ENCODE measurements at regions not wholly inside any gene's neighbourhood (a gene's known extent, or its start where the extent isn't known, plus 50 kb on each side); places are given as distances from the start of the nearest gene placed in this dataset.

GRCh38 chr1:68331117-68331865, 99.0 kb upstream of the WLS start:
- DNase-seq: no peak

- DNase-seq: no peak
Measured at GRCh38 chr1:68330391-68330790, 98.1 kb upstream of the WLS start.

DNA sequence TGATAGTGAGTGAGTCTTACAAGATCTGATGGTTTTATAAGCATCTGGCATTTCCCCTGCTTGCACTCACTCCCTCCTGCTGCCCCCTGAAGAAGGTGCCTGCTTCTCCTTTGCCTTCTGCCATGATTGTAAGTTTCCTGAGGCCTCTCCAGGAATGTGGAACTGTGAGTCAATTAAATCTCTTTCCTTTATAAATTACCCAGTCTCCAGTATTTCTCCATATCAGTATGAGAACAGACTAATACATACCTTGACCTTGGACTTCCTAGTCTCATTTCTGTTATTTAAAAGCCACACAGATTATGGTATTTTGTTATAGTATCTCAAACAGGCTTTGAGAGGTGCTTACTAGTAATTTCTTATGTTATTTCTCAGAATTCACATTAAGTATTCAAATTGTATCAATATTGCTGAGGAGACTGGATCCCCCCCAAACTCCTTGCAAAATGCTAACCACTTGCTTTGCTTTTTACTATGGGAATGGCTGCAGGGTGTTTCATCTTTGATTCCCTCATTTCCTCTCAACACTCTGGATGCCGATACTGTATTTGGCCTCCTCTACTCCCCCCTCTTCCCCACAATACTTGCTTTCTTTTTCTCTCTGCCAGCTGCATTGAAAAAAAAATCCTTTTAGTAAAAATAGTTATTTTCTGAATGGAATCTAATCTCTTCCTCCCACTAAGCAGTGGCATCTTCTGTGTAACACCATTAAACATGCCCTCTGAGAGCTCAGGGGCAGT, 96.9 kb upstream of the WLS start:
- no peak for DNase-seq

GRCh38 chr1:68328490-68328889, 96.2 kb upstream of the WLS start:
- DNase-seq: no peak

- no peak for DNase-seq
Measured at GRCh38 chr1:68327414-68327813, 95.1 kb upstream of the WLS start.

GRCh38 chr1:68326481-68326880, 94.2 kb upstream of the WLS start:
- no peak for DNase-seq

GRCh38 chr1:68324316-68324715, 92.0 kb upstream of the WLS start:
- DNase-seq: no peak

DNA sequence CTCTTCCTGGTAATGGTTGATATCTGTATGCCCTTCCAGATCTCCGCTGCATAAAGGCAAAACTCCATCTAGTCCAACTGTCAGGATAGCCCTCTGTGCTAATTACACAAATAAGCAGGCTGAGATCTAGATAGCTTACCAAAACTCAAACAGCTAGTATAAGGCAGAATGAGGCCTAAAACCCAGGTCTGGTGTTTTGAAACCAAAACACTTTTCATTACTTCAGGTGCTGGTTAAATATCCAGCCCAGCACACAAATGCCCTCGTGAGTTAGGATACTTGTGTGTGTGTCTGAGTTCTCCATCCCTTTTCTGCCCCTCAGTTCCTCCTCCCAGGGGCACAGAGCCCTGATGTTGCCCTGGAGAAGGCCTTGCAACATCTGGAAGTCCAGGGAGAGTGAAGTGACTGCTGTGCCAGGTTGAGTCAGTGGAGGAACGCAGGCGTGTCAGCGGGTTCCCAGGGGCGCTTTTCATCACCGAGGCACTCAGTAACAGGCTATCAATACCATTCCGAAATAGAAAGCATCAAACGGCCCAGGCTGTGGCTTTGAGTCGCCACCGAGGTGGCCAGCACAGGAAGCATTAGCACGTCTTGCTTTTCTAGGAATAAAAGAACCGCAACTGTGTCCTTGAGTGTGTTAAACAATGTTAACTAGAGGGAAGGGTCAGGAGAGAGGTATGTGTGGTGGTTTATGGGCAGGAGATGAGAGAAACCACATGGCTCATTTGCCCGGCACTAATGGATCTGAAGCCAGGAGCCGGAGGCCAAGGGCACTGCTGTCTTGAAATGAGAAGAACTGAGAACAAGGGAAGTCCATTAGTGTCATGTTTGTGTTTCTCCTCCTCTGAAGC, 90.7 kb upstream of the WLS start:
- no peak for DNase-seq

DNA sequence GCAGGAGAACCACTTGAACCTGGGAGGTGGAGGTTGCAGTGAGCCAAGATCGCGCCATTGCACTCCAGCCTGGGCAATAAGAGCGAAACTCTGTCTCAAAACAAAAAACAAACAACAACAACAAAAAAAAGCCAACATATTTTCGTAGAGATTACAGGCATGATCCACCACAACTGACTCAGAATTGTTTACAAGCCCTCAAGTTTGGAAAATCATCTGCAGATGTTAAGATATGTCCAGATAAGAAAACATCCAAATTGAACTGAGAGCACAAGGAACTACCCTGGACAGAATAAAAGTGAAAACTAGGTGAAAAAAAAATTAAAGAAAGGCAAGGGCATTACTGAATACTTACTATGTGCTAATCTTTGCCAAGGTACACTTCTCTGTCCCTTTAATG, 89.8 kb upstream of the WLS start:
- no peak for DNase-seq

DNA sequence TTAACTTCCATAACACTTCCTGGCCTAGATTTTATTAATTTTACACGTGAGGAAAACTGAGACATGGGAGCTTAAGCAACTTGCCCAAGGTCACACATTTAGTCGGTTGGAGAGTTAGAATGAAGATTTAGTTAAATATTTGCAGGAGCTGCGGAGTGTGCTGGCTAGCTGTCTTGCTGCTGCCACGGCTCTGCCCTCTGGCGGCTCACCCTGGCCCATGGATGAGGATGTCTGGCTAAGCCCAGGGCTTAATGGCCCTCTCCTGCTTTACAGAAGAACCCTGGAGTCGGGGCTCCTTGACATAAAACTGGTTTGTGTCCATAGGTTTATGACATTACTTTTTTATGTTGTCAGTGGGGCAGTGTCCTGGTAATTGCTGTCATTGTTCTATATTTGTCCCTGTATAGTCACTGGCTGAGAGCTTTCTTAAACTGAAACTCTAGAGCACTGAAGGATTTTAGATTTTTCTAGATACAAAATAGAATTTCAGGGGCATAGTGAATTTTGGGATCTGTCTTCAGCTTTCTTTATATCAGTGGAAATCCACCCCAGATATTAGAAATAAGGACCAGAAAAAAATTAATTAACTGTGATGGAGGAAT, 88.9 kb upstream of the WLS start:
- peak; percentile 13 for DNase-seq

DNA sequence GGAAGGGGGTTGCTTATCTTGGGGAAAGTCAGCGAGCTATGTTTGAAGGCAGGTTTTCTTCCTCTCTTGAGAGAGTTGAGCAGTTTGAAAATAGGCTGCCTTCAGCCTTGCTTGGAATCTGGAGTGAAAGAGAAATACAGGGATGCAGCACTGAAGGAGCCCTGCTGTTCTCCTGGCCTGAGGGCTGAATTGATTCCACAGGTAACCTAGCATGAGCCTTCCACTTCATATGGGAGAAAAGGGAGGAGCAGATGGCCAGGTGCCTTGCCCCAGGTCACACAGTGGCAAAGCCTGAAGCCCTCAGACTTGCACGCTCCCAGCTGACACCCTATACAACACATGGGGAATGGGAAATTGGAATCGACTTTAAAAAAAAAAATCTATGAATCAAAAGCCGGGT, 88.0 kb upstream of the WLS start:
- no peak for DNase-seq

DNA sequence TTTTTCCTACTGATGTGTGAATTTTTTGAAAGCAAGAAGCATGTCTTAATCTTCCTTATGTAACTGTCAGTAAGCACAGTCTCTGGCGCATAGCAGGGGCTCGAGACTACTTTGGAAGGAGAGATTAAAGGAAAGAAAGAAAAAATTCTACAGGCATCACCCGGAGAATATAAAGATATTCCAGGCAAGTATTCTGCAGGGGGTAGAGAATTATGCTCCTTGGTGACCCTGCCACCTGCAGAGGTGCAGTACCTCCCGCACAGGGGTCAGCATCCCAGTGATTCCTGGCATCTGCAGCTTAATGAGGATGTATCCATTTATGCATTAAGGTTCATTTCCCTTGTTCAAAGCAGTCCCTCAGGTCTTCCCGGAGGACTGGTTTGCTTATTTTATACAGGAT, 87.6 kb upstream of the WLS start:
- DNase-seq: no peak

DNA sequence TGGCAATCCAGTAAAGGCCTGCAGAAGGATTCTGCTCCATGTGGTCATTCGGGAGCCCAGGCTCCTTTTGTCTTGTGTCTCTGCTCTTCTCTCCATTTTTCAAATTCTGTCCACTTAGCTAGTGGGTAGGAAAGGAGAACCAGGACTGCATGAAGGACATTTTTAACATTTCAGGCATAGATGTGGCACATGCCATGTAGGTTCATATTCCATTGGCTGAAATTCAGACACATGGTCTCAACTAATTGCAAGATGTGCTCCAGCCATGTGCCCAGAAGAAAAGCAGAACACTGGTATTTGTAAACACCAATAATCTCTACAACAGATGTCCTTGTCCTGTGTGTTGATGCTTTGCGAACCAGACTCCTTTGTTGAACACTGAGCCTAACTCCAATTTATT, 85.2 kb upstream of the WLS start:
- DNase-seq: no peak

DNA sequence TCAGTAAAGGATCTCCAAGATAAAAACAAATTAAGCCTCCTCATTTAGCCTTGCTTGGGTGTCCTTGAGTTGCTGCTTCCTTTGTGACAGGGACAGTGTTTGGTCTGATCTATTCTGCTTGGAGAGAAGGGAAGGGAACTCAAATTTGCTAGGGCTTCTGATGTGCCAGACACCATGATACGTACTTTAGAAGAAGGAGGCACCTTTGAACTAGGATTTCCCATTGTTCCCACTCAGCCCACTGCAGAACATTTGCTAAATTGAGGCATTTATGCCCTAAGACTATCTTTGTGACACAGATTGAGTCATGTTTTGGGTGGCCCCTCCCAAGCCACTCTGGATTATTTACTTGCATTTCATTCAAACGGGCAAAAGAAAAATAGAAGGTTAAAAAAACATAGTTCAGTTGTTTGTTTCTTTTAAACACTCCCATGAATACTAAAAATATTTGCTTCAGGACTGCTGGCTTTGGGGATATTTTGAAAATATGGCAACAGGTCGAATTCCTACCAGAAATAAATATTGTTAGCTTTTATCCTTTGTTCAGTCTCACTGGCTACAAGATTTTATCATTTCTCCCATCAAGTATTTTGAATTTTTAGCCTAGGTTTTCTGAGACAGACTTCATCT, 81.9 kb upstream of the WLS start:
- DNase-seq: no peak

DNA sequence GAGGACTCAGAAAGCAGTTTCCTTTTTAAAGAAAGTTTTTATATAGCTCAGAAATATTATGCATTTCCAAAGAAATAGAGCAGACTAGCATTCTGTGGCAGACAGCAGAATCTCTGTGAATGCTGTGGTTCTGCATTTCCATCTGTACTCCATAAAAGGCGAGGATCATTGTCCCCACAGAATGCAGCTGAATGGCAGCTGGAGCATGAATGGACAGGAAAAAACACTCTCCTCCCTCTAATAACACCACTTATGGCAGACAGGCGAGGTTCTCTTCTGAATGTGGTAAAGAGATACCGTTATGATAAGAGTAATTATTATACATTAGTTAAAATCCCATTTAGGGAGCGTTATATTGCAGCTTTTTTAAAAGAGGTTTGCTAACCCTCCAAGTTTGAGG, 81.4 kb upstream of the WLS start:
- no peak for DNase-seq

DNA sequence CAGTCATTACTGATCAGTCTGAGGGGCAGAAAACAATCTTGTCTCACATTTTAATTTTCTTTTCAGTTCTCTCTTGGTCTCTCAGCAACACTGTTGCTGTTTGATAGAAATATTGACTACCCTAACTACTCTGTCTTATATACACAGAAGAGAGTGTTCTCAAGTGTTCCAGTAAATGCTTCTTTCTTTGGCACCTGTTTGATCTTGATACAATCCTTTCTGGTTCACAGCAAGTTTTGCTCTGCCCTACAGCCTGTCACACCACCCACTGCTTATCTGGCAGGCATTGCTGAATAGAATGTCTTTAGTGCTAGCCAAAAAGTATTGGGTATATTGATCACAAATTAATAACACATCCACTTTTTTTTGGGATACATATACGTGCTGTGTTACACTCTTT, 75.7 kb upstream of the WLS start:
- DNase-seq: no peak

- no peak for DNase-seq
Measured at GRCh38 chr1:68307378-68307787, 75.1 kb upstream of the WLS start.

DNA sequence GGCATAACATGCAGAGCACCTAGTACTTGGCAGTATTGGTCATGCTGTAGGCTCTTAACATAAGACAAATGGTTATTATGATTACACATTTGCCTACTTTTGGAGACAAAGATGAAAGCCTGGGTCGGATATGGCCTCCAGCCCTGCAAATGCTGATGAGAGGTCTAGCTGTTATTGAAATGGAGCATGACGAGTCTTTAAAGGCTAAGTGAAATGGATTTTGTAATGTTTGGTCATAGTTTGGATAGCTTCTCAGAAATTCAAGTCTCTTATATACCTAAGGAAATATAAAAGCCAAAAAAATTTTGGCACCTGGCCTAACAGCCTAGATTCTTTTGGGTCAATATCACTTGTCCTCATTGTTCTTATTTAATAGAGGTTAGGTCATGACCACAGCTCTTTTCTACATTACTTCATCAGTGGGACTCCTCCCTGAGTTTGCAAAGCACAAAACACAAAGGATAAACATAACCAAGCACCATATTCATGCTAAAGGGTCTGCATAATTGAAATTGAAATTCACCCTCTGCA, 69.2 kb upstream of the WLS start:
- no peak for DNase-seq

GRCh38 chr1:68294367-68295066, 62.2 kb upstream of the WLS start:
- DNase-seq: no peak

DNA sequence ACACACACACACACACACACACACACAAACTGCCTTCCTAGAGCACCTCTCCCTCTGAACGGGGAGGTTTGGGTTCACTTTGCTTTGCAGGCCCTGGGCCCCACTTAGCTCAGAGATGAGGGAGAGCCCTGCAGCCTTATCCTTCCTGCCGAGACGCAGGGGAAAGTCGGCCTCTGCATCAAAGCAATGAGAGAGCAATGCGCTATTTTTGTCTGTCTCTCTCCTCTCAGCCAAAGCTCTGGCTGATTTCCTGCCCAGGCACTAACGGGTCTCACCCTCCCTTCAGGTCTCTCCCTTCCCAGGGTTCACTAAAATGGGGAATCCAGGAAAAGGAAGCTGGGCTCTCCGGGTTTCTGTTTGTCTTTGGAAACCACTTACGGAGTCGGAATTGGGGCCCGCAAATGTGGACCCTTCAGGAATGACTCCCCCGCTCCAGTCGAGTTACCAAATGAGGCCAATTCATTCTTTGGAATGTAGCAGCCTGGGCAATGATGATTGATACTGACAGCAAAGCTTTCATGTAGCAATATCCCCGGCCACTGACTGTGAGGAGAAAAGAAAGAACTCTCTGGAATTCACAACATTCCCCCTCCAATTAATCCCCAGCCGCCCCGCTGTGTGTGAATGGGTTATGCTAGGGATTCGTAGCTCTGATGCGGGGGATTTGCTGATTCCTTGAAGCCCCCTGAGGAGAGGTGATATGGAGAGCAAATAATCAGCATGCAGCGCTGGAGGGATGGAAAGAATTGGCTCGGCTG, 61.5 kb upstream of the WLS start:
- DNase-seq: no peak

DNA sequence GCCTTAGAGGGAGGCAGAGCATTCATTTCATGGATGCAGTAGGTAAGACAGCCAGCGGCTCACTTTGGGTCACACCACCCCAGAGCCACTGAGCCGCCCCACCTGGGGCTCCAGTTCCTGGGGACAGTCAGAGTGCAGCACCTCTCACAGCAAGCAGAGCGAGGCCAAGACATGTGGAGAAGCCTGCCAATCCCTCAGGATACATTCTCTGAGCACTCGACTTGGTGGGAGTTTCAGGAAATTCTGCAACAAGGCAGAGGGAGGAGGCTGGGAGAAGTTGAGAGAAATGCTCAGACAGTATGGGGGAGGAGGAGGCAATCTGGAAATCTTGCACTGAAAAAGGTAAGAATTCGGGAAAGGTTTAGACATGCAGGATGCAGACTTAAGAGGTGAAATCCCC, 60.8 kb upstream of the WLS start:
- DNase-seq: no peak
